ENCODE measurements at regions not wholly inside any gene's neighbourhood (a gene's known extent, or its start where the extent isn't known, plus 50 kb on each side); places are given as distances from the start of the nearest gene placed in this dataset.

DNA sequence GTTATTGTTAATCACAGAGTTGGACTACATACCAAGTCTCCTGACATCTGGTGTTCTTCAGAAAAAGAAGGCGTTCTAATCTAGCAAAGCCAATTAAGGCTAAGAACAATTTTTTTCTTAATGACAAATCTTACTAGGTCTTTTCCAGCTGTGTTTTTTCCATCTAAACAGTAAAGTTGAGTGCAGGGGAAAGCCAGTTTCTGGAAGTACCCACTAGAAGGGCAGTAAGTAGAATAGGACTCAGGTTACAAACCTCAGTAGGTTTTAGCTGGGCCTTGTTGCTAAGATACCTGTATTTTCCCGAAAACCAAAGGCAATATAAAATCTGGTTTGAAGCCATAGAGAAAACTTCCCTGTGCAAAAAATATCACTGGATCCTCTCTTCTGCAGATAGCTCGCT is 351.9 kb downstream of the ETS1 start:
- TF ChIP-seq, protein P1, sequence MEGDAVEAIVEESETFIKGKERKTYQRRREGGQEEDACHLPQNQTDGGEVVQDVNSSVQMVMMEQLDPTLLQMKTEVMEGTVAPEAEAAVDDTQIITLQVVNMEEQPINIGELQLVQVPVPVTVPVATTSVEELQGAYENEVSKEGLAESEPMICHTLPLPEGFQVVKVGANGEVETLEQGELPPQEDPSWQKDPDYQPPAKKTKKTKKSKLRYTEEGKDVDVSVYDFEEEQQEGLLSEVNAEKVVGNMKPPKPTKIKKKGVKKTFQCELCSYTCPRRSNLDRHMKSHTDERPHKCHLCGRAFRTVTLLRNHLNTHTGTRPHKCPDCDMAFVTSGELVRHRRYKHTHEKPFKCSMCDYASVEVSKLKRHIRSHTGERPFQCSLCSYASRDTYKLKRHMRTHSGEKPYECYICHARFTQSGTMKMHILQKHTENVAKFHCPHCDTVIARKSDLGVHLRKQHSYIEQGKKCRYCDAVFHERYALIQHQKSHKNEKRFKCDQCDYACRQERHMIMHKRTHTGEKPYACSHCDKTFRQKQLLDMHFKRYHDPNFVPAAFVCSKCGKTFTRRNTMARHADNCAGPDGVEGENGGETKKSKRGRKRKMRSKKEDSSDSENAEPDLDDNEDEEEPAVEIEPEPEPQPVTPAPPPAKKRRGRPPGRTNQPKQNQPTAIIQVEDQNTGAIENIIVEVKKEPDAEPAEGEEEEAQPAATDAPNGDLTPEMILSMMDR (IDR thresholded peaks at IDR 0.05; ENCODE audit: low read depth, low read length, missing control alignments) = no peak
- DNase-seq (ENCODE audit: low read depth) = no peak
- H3K4me3 ChIP-seq (ENCODE audit: low read depth, low read length) = no peak overlapping the region

DNA sequence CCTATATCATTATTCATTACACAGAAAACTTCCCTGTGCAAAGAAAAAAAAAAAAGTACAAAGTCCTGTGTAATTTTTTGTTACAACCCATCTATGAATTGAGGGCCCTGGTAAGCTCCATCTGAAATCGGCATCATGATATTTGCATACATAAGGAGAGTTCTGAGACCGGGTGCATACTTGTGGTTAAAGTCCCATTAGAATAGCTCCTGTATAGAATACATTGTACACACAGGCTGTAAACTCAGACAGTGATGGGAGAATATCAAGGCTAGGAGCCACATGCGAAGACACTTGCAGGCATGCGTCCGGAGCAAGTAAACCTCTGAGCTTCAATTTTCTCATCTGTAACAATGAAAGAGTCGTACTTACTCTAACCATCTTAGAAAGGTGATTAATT is 353.2 kb downstream of the ETS1 start:
- no peak for DNase-seq (ENCODE audit: low read depth)
- H3K4me3 ChIP-seq (ENCODE audit: low read depth, low read length) = no peak overlapping the region
- TF ChIP-seq, protein P1 (IDR thresholded peaks at IDR 0.05; ENCODE audit: low read depth, low read length, missing control alignments) = no peak

DNA sequence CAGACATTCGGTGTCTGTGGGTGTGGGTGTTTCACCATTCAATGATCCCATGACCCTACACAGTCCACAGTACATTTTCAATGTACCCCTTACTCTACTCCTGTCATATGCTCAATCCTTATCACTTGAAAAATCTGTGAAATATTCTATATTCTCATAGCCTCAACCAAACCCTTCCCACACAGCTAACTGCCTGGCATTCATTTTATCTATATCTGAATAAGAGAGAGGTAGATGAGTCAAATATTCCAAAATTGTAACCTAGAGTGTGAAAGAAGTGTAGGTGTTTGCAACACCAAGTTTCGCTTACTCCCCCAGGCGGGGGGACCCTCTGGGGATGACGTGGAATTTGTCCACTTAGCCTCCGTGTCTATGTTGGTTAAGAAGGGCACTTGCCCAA is 354.8 kb downstream of the ETS1 start:
- DNase-seq (ENCODE audit: low read depth) = no peak
- H3K4me3 ChIP-seq (ENCODE audit: low read depth, low read length) = no peak overlapping the region
- TF ChIP-seq, protein P1 (IDR thresholded peaks at IDR 0.05; ENCODE audit: low read depth, low read length, missing control alignments) = no peak

DNA sequence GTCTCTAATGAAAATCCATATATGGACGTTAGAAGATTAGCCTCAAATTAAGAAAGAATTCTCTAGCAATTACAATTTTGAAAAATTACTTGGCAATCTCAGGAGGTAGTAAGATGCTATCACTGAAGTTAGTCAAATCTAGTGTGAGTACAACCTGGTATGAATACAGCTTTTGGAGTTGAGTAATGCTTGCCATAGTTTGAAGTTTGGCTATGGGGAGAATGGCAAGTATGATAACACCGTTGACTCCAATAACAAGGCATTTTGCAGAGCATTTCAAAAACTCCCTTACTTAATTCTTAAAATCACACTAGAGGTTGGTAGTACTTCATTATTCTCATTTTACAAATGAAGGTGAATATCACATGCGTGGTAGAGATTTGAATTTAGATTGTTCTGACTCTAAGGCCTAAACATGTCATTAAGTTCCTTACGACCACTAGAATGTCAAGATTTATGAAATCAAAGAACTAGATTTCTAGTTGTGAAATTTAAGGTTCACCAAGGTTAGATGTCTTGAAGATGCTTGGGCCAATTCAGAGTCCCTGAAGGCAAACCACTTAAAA is 355.4 kb downstream of the ETS1 start:
- TF ChIP-seq, protein P1 (IDR thresholded peaks at IDR 0.05; ENCODE audit: low read depth, low read length, missing control alignments) = no peak
- H3K4me3 ChIP-seq (ENCODE audit: low read depth, low read length) = no peak overlapping the region
- no peak for DNase-seq (ENCODE audit: low read depth)

DNA sequence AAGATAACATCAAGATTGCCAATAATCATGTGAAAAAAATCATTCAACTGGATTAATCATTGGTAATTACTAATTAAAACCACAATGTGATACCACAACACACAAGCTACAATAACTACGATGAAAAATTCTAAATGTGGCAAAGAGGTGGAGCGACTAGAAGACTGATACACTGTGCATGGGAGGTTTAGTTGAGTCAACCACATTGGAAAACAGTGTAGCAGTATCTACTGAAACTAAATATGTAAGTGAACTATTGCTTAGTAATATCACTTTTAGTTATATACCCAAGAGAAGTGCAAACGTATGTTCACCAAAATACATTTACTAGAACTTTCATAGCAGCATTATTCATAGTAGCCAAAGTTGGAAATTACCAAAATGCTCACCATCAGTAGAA is 359.9 kb downstream of the ETS1 start:
- no peak overlapping the region for H3K4me3 ChIP-seq (ENCODE audit: low read depth, low read length)

DNA sequence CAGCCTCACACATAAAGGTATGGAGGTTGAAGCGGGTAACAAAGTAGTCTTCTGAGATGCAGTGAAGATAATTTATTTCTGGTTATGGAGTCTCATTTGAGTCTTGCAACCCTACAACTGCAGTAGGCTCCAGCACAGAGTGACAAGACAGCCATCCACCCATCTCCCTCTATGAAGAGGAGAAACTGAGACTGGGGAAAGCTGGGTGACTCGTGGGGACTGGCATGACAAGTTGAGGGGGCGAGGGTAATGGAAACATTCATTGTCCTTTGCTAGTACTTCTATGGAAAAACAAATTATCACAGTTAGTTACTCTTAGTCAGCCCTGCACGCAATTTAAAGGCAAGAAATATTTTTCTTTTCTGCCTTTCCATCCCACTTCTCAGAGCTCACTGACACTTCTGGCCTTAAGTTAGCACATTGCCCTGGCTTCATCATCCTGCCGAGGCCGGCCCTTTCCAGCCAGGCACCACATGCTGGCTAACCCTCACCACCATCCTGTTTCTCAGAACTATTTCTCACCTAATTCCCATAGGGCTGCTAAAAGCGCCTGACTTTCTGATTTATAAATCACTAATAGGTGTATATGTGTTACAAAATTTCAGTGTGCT is 361.1 kb downstream of the ETS1 start:
- TF ChIP-seq, protein P1 (IDR thresholded peaks at IDR 0.05; ENCODE audit: low read depth, low read length, missing control alignments) = no peak
- DNase-seq (ENCODE audit: low read depth) = no peak
- no peak overlapping the region for H3K4me3 ChIP-seq (ENCODE audit: low read depth, low read length)

More for the DNA sequence above, 359.9 kb downstream of the ETS1 start:
- TF ChIP-seq, protein P1 (IDR thresholded peaks at IDR 0.05; ENCODE audit: low read depth, low read length, missing control alignments) = no peak
- DNase-seq (ENCODE audit: low read depth) = no peak

All from GM12864 (cell line).